ENCODE measurements at regions not wholly inside any gene's neighbourhood (a gene's known extent, or its start where the extent isn't known, plus 50 kb on each side); places are given as distances from the start of the nearest gene placed in this dataset.

GRCh38 chr7:113371416-113372043, 253.2 kb upstream of the SMIM30 start:
- Histone ChIP-seq H2AFZ (replicated peaks) (no peak overlapping the region), H3K27ac (no peak overlapping the region), H3K9ac (no peak overlapping the region), H3F3A (ENCODE audit: low read depth) (no peaks in the 10 kb centered on the region), H3K79me2 (ENCODE audit: low read depth) (no peaks in the 10 kb centered on the region), H3K27me3 (peaks cover 42% of the 10 kb centered on the region), H3K4me3 (no peak overlapping the region), H3K4me2 (no peak overlapping the region), H3K36me3 (no peaks in the 10 kb centered on the region), H4K20me1 (ENCODE audit: low read depth) (no peaks in the 10 kb centered on the region), H3K4me1 (no peaks in the 10 kb centered on the region), H3K9me3 (ENCODE audit: low read depth) (no peaks in the 10 kb centered on the region)
- Mint-ChIP-seq H3K36me3 (no peaks in the 10 kb centered on the region), H3K4me3 (no peak overlapping the region), H3K9me3 (no peaks in the 10 kb centered on the region), H3K4me1 (no peaks in the 10 kb centered on the region), H3K27me3 (ENCODE audit: insufficient read depth, low read depth) (no peaks in the 10 kb centered on the region), H3K27ac (no peak overlapping the region)
- TF ChIP-seq EZH2 (IDR thresholded peaks at IDR 0.05) (no peak), CTCF (IDR thresholded peaks at IDR 0.05) (no peak), EZH2phosphoT487 (IDR thresholded peaks at IDR 0.05) (no peak)
- no peak for DNase-seq (ENCODE audit: low spot score)

- Histone ChIP-seq H3K79me2 (ENCODE audit: low read depth) (no peaks in the 10 kb centered on the region), H3K9me3 (ENCODE audit: low read depth) (no peaks in the 10 kb centered on the region), H3K4me2 (no peak overlapping the region), H3K27me3 (peaks cover 47% of the 10 kb centered on the region), H3K27ac (no peak overlapping the region), H3K4me1 (no peaks in the 10 kb centered on the region), H3K36me3 (no peaks in the 10 kb centered on the region), H3K4me3 (no peak overlapping the region), H2AFZ (replicated peaks) (no peak overlapping the region), H3K9ac (no peak overlapping the region), H4K20me1 (ENCODE audit: low read depth) (no peaks in the 10 kb centered on the region), H3F3A (ENCODE audit: low read depth) (no peaks in the 10 kb centered on the region)
- no peak for DNase-seq (ENCODE audit: low spot score)
- no peak overlapping the region for H3K27ac Mint-ChIP-seq
- no peaks in the 10 kb centered on the region for H3K9me3 Mint-ChIP-seq
- H3K4me1 Mint-ChIP-seq = no peaks in the 10 kb centered on the region
- H3K4me3 Mint-ChIP-seq = no peak overlapping the region
- H3K36me3 Mint-ChIP-seq = no peaks in the 10 kb centered on the region
- TF ChIP-seq EZH2phosphoT487 (IDR thresholded peaks at IDR 0.05) (no peak), CTCF (IDR thresholded peaks at IDR 0.05) (no peak)
- no peaks in the 10 kb centered on the region for H3K27me3 Mint-ChIP-seq (ENCODE audit: insufficient read depth, low read depth)
Measured at GRCh38 chr7:113370910-113371309, 252.6 kb upstream of the SMIM30 start.

- no peaks in the 10 kb centered on the region for H3K9me3 Mint-ChIP-seq
- no peaks in the 10 kb centered on the region for H3K27me3 Mint-ChIP-seq (ENCODE audit: insufficient read depth, low read depth)
- H3K4me3 Mint-ChIP-seq = no peak overlapping the region
- peaks cover 4% of the 10 kb centered on the region for H3K4me1 Mint-ChIP-seq
- Histone ChIP-seq H3K4me2 (no peak overlapping the region), H3K79me2 (ENCODE audit: low read depth) (no peaks in the 10 kb centered on the region), H2AFZ (replicated peaks) (no peak overlapping the region), H3F3A (ENCODE audit: low read depth) (no peaks in the 10 kb centered on the region), H3K27me3 (peaks cover 57% of the 10 kb centered on the region), H3K4me1 (no peaks in the 10 kb centered on the region), H4K20me1 (ENCODE audit: low read depth) (no peaks in the 10 kb centered on the region), H3K36me3 (no peaks in the 10 kb centered on the region), H3K9ac (no peak overlapping the region), H3K9me3 (ENCODE audit: low read depth) (no peaks in the 10 kb centered on the region), H3K27ac (no peak overlapping the region), H3K4me3 (no peak overlapping the region)
- TF ChIP-seq EZH2 (IDR thresholded peaks at IDR 0.05) = no peak
- no peak for TF ChIP-seq CTCF (IDR thresholded peaks at IDR 0.05)
- TF ChIP-seq EZH2phosphoT487 (IDR thresholded peaks at IDR 0.05) = no peak
- no peak overlapping the region for H3K27ac Mint-ChIP-seq
- no peaks in the 10 kb centered on the region for H3K36me3 Mint-ChIP-seq
- no peak for DNase-seq (ENCODE audit: low spot score)
Measured at GRCh38 chr7:113368256-113368655, 249.9 kb upstream of the SMIM30 start.
